GM23248 (cell line): ENCODE measurements at regions not wholly inside any gene's neighbourhood (a gene's known extent, or its start where the extent isn't known, plus 50 kb on each side); places are given as distances from the start of the nearest gene placed in this dataset.

Experiments
- DNase-seq: peaks from one replicate; pipeline ENCODE4 v3.0.0-alpha.2; 2015
- H2AFZ ChIP-seq: fragments of 200-600 bp; sonication (generic); 2 replicates; pipeline ENCODE4 v1.6.1; 2016; ENCODE audit warnings: antibody characterized with exemption
- H3F3A ChIP-seq: fragments of 200-600 bp; sonication (generic); 2 replicates; pipeline ENCODE4 v1.6.1; 2016; ENCODE audit warnings: mild to moderate bottlenecking, antibody characterized with exemption, mixed run types; ENCODE audit not compliant: insufficient read depth
- H3K27ac ChIP-seq: fragments of 200-600 bp; sonication (generic); 2 replicates; pipeline ENCODE4 v1.5.1; 2016; ENCODE audit warnings: mild to moderate bottlenecking
- H3K27me3 ChIP-seq: fragments of 200-600 bp; sonication (generic); replicated peaks from 2 replicates; pipeline ENCODE4 v1.6.1; 2016; ENCODE audit warnings: mild to moderate bottlenecking; ENCODE audit not compliant: insufficient read depth
- H3K36me3 ChIP-seq: fragments of 200-600 bp; sonication (generic); 2 replicates; pipeline ENCODE4 v1.6.1; 2016; ENCODE audit warnings: low read depth, mild to moderate bottlenecking
- H3K4me1 ChIP-seq: fragments of 200-600 bp; sonication (generic); 2 replicates; pipeline ENCODE4 v1.6.1; 2016; ENCODE audit warnings: mild to moderate bottlenecking; ENCODE audit not compliant: insufficient read depth
- H3K4me2 ChIP-seq: fragments of 200-600 bp; sonication (generic); one replicate; pipeline ENCODE4 v1.6.1; 2016; ENCODE audit warnings: mild to moderate bottlenecking; ENCODE audit not compliant: unreplicated experiment
- H3K4me3 ChIP-seq: fragments of 200-600 bp; sonication (generic); 2 replicates; pipeline ENCODE4 v1.5.1; 2016; ENCODE audit warnings: mild to moderate bottlenecking
- H3K79me2 ChIP-seq: fragments of 200-600 bp; sonication (generic); 2 replicates; pipeline ENCODE4 v1.6.1; 2016; ENCODE audit warnings: mild to moderate bottlenecking; ENCODE audit not compliant: insufficient read depth
- H3K9ac ChIP-seq: fragments of 200-600 bp; sonication (generic); 2 replicates; pipeline ENCODE4 v1.6.1; 2016; ENCODE audit warnings: mild to moderate bottlenecking
- H3K9me2 ChIP-seq: fragments of 200-600 bp; sonication (generic); 2 replicates; pipeline ENCODE4 v1.6.1; 2016; ENCODE audit warnings: mixed run types, mild to moderate bottlenecking, moderate library complexity; ENCODE audit not compliant: insufficient read depth
- H3K9me3 ChIP-seq: fragments of 200-600 bp; sonication (generic); one replicate; pipeline ENCODE4 v1.6.1; 2017; ENCODE audit warnings: low read depth
- H4K20me1 ChIP-seq: fragments of 200-600 bp; sonication (generic); 2 replicates; pipeline ENCODE4 v1.6.0; 2016; ENCODE audit not compliant: insufficient read depth
- EZH2 ChIP-seq: fragments of 200-600 bp; sonication (generic); IDR thresholded peaks from 2 replicates; pipeline ENCODE4 v1.6.1; 2018; ENCODE audit warnings: antibody characterized with exemption, mild to moderate bottlenecking; ENCODE audit not compliant: insufficient read depth, poor library complexity, severe bottlenecking
- EZH2phosphoT487 ChIP-seq: fragments of 200-600 bp; sonication (generic); IDR thresholded peaks from 2 replicates; pipeline ENCODE4 v1.6.1; 2018; ENCODE audit warnings: antibody characterized with exemption, moderate library complexity, mild to moderate bottlenecking, low read depth; ENCODE audit not compliant: insufficient read depth
- WGBS, 2 experiments: methylation state at CpG; one replicate each; pipeline ENCODE4 v1.1.6; 2015 to 2017; ENCODE audit warnings: low lambda C conversion rate in 2 of 2, low coverage in 1 of 2; ENCODE audit errors: missing lambda C conversion rate in 2 of 2; 5-methylcytosine and 5-hydroxymethylcytosine counted together
- in situ Hi-C: fragments of 300-500 bp; cut with MboI; formaldehyde crosslinking; loops from 2 replicates; pipeline ENCODE4 v1.15.0; 2020

DNA sequence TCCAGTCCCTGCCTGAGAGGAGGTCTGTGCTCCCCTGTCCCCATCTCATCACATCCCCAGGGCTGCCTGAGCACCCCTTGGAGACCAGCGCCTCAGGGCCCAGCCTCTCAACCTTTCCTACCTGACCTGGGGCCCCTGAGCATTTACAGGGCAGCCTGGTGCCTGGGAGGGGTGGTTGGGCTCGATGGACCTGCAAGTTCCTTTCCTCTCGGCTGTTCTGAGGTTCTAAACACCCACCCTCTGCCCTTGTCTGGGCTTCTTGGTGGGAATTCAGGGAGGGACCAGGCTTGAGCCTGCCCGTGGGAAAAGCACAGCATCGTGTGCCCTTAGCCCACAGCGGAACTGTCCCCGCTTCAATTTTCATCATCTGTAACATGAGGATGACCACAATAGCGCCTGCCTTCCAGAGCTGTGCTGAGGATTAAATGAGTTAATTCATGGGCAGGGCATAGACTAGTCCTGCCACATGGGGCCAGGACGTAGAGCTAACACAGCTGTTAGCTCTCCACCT lies 91.0 kb upstream of the SH3PXD2B start:
- Histone ChIP-seq H3K4me2 (no peak overlapping the region), H3K27me3 (peaks cover 65% of the 10 kb centered on the region), H3F3A (no peaks in the 10 kb centered on the region), H3K79me2 (no peaks in the 10 kb centered on the region), H4K20me1 (no peaks in the 10 kb centered on the region), H2AFZ (no peak overlapping the region), H3K36me3 (no peaks in the 10 kb centered on the region), H3K9ac (no peak overlapping the region), H3K4me3 (no peak overlapping the region), H3K9me2 (no peaks in the 10 kb centered on the region), H3K9me3 (no peaks in the 10 kb centered on the region), H3K27ac (no peak overlapping the region), H3K4me1 (no peaks in the 10 kb centered on the region)
- no peak for DNase-seq
- in situ Hi-C loops = no loop called here
- TF ChIP-seq EZH2 (no peak), EZH2phosphoT487 (no peak)
- WGBS, 2 experiments = 43 to 45% methylated on average over 9 of the region's 9 CpGs

DNA sequence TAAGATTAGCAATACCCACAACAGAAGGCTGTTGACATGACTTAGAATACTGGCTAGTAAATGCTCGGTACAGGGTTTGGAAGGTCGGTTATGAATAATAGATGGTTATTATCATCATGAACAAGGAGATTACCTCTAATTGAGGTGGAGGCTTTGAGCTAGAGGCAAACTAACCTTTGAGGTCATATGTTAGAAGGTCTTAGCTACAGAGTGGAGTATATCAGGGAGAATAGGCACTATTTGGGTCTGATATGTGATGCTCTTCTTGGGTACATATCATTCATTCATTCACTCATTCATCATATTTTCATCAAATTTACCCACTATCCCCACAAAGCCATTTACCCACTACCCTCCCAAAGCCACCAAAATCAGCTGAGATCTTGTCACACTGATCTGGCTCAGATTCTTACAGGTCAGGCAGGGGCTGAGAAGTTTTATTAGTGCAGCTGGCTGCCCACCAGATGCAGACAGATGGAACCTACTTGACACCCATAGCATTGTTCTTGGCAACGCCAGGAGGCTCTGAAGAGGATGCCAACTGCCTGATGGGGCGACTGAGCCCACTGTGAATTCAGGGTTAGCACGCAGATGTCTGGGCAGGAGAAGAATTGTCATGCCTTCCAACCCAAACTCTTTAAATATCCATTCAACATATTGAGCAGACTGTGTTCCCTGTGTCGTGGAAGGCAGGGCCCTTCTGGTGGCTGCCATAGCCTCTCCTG lies 90.2 kb upstream of the SH3PXD2B start:
- no peak for DNase-seq
- H3K4me2 ChIP-seq = no peak overlapping the region
- H4K20me1 ChIP-seq = no peaks in the 10 kb centered on the region
- no peaks in the 10 kb centered on the region for H3F3A ChIP-seq
- H3K27ac ChIP-seq = no peak overlapping the region
- TF ChIP-seq EZH2phosphoT487 (no peak), EZH2 (no peak)
- H3K9me3 ChIP-seq = no peaks in the 10 kb centered on the region
- H3K4me3 ChIP-seq = no peak overlapping the region
- H2AFZ ChIP-seq = no peak overlapping the region
- H3K27me3 ChIP-seq = peaks cover 65% of the 10 kb centered on the region
- WGBS, 2 experiments = 48 to 50% methylated on average over 6 of the region's 6 CpGs
- no peaks in the 10 kb centered on the region for H3K4me1 ChIP-seq
- no peaks in the 10 kb centered on the region for H3K9me2 ChIP-seq
- no peak overlapping the region for H3K9ac ChIP-seq
- no peaks in the 10 kb centered on the region for H3K36me3 ChIP-seq
- in situ Hi-C loops = no loop called here
- H3K79me2 ChIP-seq = no peaks in the 10 kb centered on the region

DNA sequence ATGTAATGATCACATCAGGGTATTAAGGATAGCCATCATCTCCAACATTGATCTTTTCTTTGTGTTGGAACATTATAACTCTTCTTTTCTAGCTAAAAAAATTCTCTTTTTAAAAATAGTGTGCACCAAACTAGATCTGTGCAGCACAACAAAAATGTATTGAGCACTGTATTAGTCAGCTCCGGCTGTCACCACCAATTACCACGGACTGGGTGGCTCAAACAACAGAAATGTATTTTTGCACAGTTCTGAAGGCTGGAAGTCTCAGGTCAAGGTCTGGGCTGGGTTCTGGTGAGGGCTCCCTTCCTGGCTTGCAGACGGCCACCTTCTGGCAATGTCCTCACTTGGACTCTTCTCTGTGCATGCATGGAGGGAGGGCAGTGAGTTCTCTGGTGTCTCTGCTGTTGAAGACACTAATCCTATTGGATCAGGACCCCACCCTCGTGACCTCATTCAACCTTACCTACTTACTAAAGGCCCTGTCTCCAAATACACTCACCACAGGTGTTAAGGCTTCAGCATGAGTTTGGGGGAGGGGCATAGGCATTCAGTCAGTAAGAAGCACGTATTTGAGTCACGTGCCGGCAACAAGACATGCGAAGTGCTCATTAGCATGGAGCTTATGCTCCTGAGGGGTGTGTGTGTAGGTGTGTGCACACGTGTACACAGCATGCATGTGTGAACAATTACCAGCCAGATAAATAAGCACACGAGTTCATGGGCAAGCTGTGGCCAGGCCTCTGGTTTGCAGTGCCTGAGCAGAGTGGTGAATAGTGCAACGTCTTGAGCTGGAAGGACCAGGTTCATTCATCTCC lies 89.4 kb upstream of the SH3PXD2B start:
- Histone ChIP-seq H3K27ac (no peak overlapping the region), H3K4me1 (no peaks in the 10 kb centered on the region), H3K27me3 (peaks cover 60% of the 10 kb centered on the region), H3K9ac (no peak overlapping the region), H3K79me2 (no peaks in the 10 kb centered on the region), H3F3A (no peaks in the 10 kb centered on the region), H3K9me2 (no peaks in the 10 kb centered on the region), H3K4me3 (no peak overlapping the region), H3K36me3 (no peaks in the 10 kb centered on the region), H3K4me2 (no peak overlapping the region), H3K9me3 (no peaks in the 10 kb centered on the region), H4K20me1 (no peaks in the 10 kb centered on the region), H2AFZ (no peak overlapping the region)
- 59% methylated on average over 11 of the region's 11 CpGs for WGBS, 2 experiments
- TF ChIP-seq EZH2phosphoT487 (no peak), EZH2 (no peak)
- DNase-seq = no peak
- in situ Hi-C loops = no loop called here

DNA sequence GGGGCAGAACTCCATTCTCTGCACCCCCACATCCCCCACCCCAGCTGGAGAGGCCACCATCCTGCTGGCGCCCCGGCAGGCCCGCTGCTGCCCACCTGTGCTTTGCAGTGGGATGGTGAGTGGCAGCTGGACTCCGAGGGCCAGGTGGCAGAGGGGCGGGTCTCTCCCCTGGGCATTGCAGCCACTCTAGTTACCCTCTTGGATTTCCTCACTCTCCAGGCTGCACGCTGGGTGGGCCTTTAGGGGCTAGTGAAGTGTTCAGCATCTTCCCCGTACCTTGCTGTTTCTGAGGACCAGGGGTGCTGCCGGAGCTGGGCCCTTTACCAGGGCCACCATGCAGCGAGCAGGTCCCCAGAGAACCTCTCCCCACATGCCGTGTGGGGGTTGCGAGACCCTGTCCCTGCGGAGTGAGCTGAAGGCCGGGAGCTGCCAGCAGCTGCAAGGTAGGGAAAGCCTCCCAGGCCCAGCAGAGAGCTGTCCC lies 88.4 kb upstream of the SH3PXD2B start:
- TF ChIP-seq EZH2phosphoT487 = no peak
- no peak for TF ChIP-seq EZH2
- H3K27me3 ChIP-seq = peaks cover 60% of the 10 kb centered on the region
- no peak for DNase-seq
- no peak overlapping the region for H3K9ac ChIP-seq
- H3K4me2 ChIP-seq = no peak overlapping the region
- H4K20me1 ChIP-seq = no peaks in the 10 kb centered on the region
- WGBS, 2 experiments = 68 to 69% methylated on average over 13 of the region's 13 CpGs
- H3K9me3 ChIP-seq = no peaks in the 10 kb centered on the region
- no peak overlapping the region for H3K27ac ChIP-seq
- in situ Hi-C loops = no loop called here
- no peaks in the 10 kb centered on the region for H3F3A ChIP-seq
- H3K9me2 ChIP-seq = no peaks in the 10 kb centered on the region
- H2AFZ ChIP-seq = no peak overlapping the region
- no peaks in the 10 kb centered on the region for H3K36me3 ChIP-seq
- H3K79me2 ChIP-seq = no peaks in the 10 kb centered on the region
- no peak overlapping the region for H3K4me3 ChIP-seq
- H3K4me1 ChIP-seq = no peaks in the 10 kb centered on the region
